H9 (cell line): ENCODE measurements at regions not wholly inside any gene's neighbourhood (a gene's known extent, or its start where the extent isn't known, plus 50 kb on each side); places are given as distances from the start of the nearest gene placed in this dataset.

Experiments
- DNase-seq: peaks from one replicate; pipeline ENCODE4 v3.0.0-alpha.2; 2017
- H2AFZ ChIP-seq: one replicate; pipeline ENCODE4 v1.6.1; 2013; ENCODE audit warnings: mild to moderate bottlenecking, low read length, control low read depth, moderate library complexity
- H2AK5ac ChIP-seq: 2 replicates; pipeline ENCODE4 v1.6.1; 2013; ENCODE audit warnings: low read length, control low read depth, mixed read lengths; ENCODE audit not compliant: insufficient read length
- H2BK120ac ChIP-seq: one replicate; pipeline ENCODE4 v1.6.1; 2013; ENCODE audit warnings: low read depth, mild to moderate bottlenecking, low read length, control low read depth, inconsistent platforms; ENCODE audit not compliant: poor library complexity, severe bottlenecking
- H2BK12ac ChIP-seq: 2 replicates; pipeline ENCODE4 v1.6.1; 2013; ENCODE audit warnings: low read length, control low read depth, mixed read lengths, low read depth; ENCODE audit not compliant: insufficient read length
- H2BK15ac ChIP-seq: 2 replicates; pipeline ENCODE4 v1.6.1; 2013; ENCODE audit warnings: low read depth, low read length, control low read depth
- H2BK20ac ChIP-seq: one replicate; pipeline ENCODE4 v1.6.1; 2013; ENCODE audit warnings: low read depth, mild to moderate bottlenecking, low read length, control low read depth, inconsistent platforms; ENCODE audit not compliant: poor library complexity, severe bottlenecking
- H2BK5ac ChIP-seq: 2 replicates; pipeline ENCODE4 v1.6.1; 2013; ENCODE audit warnings: low read length, control low read depth, mixed read lengths; ENCODE audit not compliant: insufficient read length
- H3K14ac ChIP-seq: 2 replicates; pipeline ENCODE4 v1.6.1; 2013; ENCODE audit warnings: low read length, control low read depth; ENCODE audit not compliant: insufficient read depth
- H3K18ac ChIP-seq: 2 replicates; pipeline ENCODE4 v1.6.1; 2013; ENCODE audit warnings: low read depth, mild to moderate bottlenecking, mixed read lengths, low read length, control low read depth; ENCODE audit not compliant: insufficient read length
- H3K23ac ChIP-seq: 2 replicates; pipeline ENCODE4 v1.6.1; 2013; ENCODE audit warnings: low read length, control low read depth, mixed read lengths, low read depth; ENCODE audit not compliant: insufficient read length
- H3K23me2 ChIP-seq: 2 replicates; pipeline ENCODE4 v1.6.1; 2013; ENCODE audit warnings: low read depth, mild to moderate bottlenecking, mixed read lengths, low read length, control low read depth; ENCODE audit not compliant: insufficient read length, poor library complexity, severe bottlenecking
- H3K27ac ChIP-seq: 2 replicates; pipeline ENCODE4 v1.5.1; 2013; ENCODE audit warnings: low read length, control low read depth, mixed read lengths, low read depth; ENCODE audit not compliant: insufficient read length
- H3K27me3 ChIP-seq: 2 replicates; pipeline ENCODE4 v1.6.1; 2013; ENCODE audit warnings: low read length, control low read depth, inconsistent platforms; ENCODE audit not compliant: insufficient read depth
- H3K4ac ChIP-seq: 2 replicates; pipeline ENCODE4 v1.6.1; 2013; ENCODE audit warnings: low read depth, mild to moderate bottlenecking, control low read depth, inconsistent platforms, low read length, moderate library complexity
- H3K4me1 ChIP-seq: 2 replicates; pipeline ENCODE4 v1.6.1; 2013; ENCODE audit warnings: low read length, control low read depth, inconsistent platforms; ENCODE audit not compliant: insufficient read depth
- H3K4me2 ChIP-seq: 2 replicates; pipeline ENCODE4 v1.6.1; 2013; ENCODE audit warnings: low read length, control low read depth, mixed read lengths; ENCODE audit not compliant: insufficient read length, insufficient read depth
- H3K56ac ChIP-seq: 2 replicates; pipeline ENCODE4 v1.6.1; 2013; ENCODE audit warnings: low read depth, mild to moderate bottlenecking, mixed read lengths, low read length, control low read depth; ENCODE audit not compliant: insufficient read length
- H3K79me1 ChIP-seq: 2 replicates; pipeline ENCODE4 v1.6.1; 2013; ENCODE audit warnings: low read depth, mild to moderate bottlenecking, moderate library complexity, low read length, control low read depth, inconsistent platforms; ENCODE audit not compliant: insufficient read depth, poor library complexity, severe bottlenecking
- H3K79me2 ChIP-seq: 2 replicates; pipeline ENCODE4 v1.6.1; 2013; ENCODE audit warnings: low read length, control low read depth, inconsistent platforms; ENCODE audit not compliant: insufficient read depth
- H3K9ac ChIP-seq: 2 replicates; pipeline ENCODE4 v1.6.1; 2013; ENCODE audit warnings: low read length, control low read depth, mixed read lengths; ENCODE audit not compliant: insufficient read length; ENCODE audit errors: extremely low read depth
- H3K9me3 ChIP-seq: one replicate; pipeline ENCODE4 v1.6.1; 2013; ENCODE audit warnings: low read depth, low read length, inconsistent platforms; ENCODE audit not compliant: control insufficient read depth
- H3T11ph ChIP-seq: one replicate; pipeline ENCODE4 v1.6.1; 2013; ENCODE audit warnings: mild to moderate bottlenecking, low read length, control low read depth, inconsistent platforms
- H4K20me1 ChIP-seq: one replicate; pipeline ENCODE4 v1.6.1; 2013; ENCODE audit not compliant: control insufficient read depth, insufficient read length, insufficient read depth
- H4K5ac ChIP-seq: 2 replicates; pipeline ENCODE4 v1.6.1; 2013; ENCODE audit warnings: low read depth, mild to moderate bottlenecking, mixed read lengths, low read length, control low read depth; ENCODE audit not compliant: insufficient read length
- H4K8ac ChIP-seq: replicated peaks from 2 replicates; pipeline ENCODE4 v1.6.1; 2013; ENCODE audit warnings: low read length, control low read depth, mixed read lengths, low read depth; ENCODE audit not compliant: insufficient read length
- H4K91ac ChIP-seq: 2 replicates; pipeline ENCODE4 v1.6.1; 2013; ENCODE audit warnings: low read depth, mild to moderate bottlenecking, moderate library complexity, mixed read lengths, low read length, control low read depth; ENCODE audit not compliant: insufficient read length
- H3K27ac Mint-ChIP-seq, 3 experiments: 2 replicates in 2 of 3; 3 replicates in 1 of 3; pipeline ENCODE4 v1.8.0; 2020 to 2021; ENCODE audit warnings: mixed read lengths in 3 of 3, mild to moderate bottlenecking in 1 of 3, moderate library complexity in 1 of 3
- H3K27me3 Mint-ChIP-seq: 2 replicates; pipeline ENCODE4 v1.8.0; 2021; ENCODE audit warnings: low read depth, mild to moderate bottlenecking, moderate library complexity, mixed read lengths
- H3K36me3 Mint-ChIP-seq, 3 experiments: 2 replicates in 2 of 3; 3 replicates in 1 of 3; pipeline ENCODE4 v1.8.0; 2020 to 2021; ENCODE audit warnings: low read depth in 3 of 3, mixed read lengths in 3 of 3; ENCODE audit not compliant: insufficient read depth in 1 of 3
- H3K4me1 Mint-ChIP-seq, 2 experiments: 2 replicates each; pipeline ENCODE4 v1.8.0; 2020; ENCODE audit warnings: mixed read lengths in 2 of 2
- H3K4me3 Mint-ChIP-seq, 2 experiments: 2 replicates in 1 of 2; 3 replicates in 1 of 2; pipeline ENCODE4 v1.8.0; 2020 to 2021; ENCODE audit warnings: mild to moderate bottlenecking in 2 of 2, mixed read lengths in 2 of 2, moderate library complexity in 1 of 2
- H3K9me3 Mint-ChIP-seq, 2 experiments: 2 replicates in 1 of 2; 3 replicates in 1 of 2; pipeline ENCODE4 v1.8.0; 2020; ENCODE audit warnings: mild to moderate bottlenecking in 2 of 2, mixed read lengths in 2 of 2, moderate library complexity in 1 of 2
- CTCF ChIP-seq: fragments of 200-600 bp; sonication (generic); conservative IDR thresholded peaks from 3 replicates; pipeline ENCODE4 v1.8.0; 2021; ENCODE audit warnings: antibody characterized with exemption, mild to moderate bottlenecking
- WGBS: extraction: QIAGEN DNeasy Blood & Tissue Kit; methylation state at CpG from one replicate; pipeline ENCODE4 v1.1.7; 2013; ENCODE audit warnings: missing lambda C conversion rate, low lambda C conversion rate, mixed read lengths; ENCODE audit not compliant: insufficient read length; ENCODE audit errors: extremely low coverage; 5-methylcytosine and 5-hydroxymethylcytosine counted together

GRCh38 chr6:134853111-134854055 is 96.5 kb downstream of the ALDH8A1 start:
- no peaks in the 10 kb centered on the region; the same call in 1 of the 2 replicates for H3K4me1 ChIP-seq
- WGBS: no CpG with 5 or more reads among the region's 7 CpGs
- no peaks in the 10 kb centered on the region for H3K27me3 ChIP-seq
- Mint-ChIP-seq H3K36me3 (no peaks in the 10 kb centered on the region; a peak in 1 of 7 replicates), H3K27ac (no peak overlapping the region), H3K4me1 (peaks cover 12 to 19% of the 10 kb centered on the region in 2 experiments), H3K27me3 (no peaks in the 10 kb centered on the region), H3K4me3 (no peak overlapping the region), H3K9me3 (no peaks in the 10 kb centered on the region)
- no peak overlapping the region for H2BK20ac ChIP-seq
- H2AFZ ChIP-seq: no peak overlapping the region
- H4K91ac ChIP-seq: no peak overlapping the region
- H4K5ac ChIP-seq: no peak overlapping the region
- no peak for DNase-seq
- H3K9ac ChIP-seq: no peak overlapping the region
- H4K20me1 ChIP-seq: no peaks in the 10 kb centered on the region
- H3K4ac ChIP-seq: no peak overlapping the region
- no peaks in the 10 kb centered on the region for H3K79me2 ChIP-seq
- H2AK5ac ChIP-seq: no peak overlapping the region
- H2BK12ac ChIP-seq: no peak overlapping the region
- H2BK5ac ChIP-seq: no peak overlapping the region
- no peak for TF ChIP-seq CTCF
- H2BK15ac ChIP-seq: no peak overlapping the region
- no peak overlapping the region for H2BK120ac ChIP-seq
- no peak overlapping the region for H3T11ph ChIP-seq
- H3K56ac ChIP-seq: no peak overlapping the region
- no peaks in the 10 kb centered on the region for H3K79me1 ChIP-seq
- no peak overlapping the region for H3K23ac ChIP-seq
- H3K14ac ChIP-seq: no peak overlapping the region
- H3K4me2 ChIP-seq: no peak overlapping the region
- no peak overlapping the region for H3K18ac ChIP-seq
- H3K9me3 ChIP-seq: no peaks in the 10 kb centered on the region
- H4K8ac ChIP-seq: no peak overlapping the region
- no peaks in the 10 kb centered on the region for H3K23me2 ChIP-seq
- no peak overlapping the region for H3K27ac ChIP-seq
